HG02798 (cell line): ENCODE measurements at regions not wholly inside any gene's neighbourhood (a gene's known extent, or its start where the extent isn't known, plus 50 kb on each side); places are given as distances from the start of the nearest gene placed in this dataset.

Source experiments
- ATAC-seq: cut with Tn5 transposase; IDR thresholded peaks from one replicate; pipeline ENCODE4 v1.9.1; 2021; ENCODE audit warnings: mild to moderate bottlenecking; ENCODE audit not compliant: unreplicated experiment, poor library complexity

DNA sequence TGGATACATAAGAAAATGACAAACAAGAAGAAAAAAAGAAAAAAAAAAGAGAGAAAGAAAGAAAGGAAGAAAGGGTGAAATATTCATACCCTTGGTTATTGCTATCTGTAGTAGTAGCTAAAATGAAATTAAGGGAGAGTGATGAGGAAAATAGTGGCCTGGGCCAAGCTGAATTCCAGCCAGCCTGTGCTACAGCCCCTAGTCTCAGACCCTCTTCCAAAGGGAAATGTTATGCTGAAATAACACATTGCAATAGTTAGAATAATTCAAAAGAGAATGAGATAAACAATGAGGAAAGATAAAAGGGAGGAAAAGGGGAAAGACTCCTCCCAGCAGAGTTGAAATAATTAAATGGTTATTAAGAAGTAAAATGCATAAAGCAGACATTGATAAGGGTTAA lies 268.4 kb upstream of the ROBO1 start:
- no peak for ATAC-seq

DNA sequence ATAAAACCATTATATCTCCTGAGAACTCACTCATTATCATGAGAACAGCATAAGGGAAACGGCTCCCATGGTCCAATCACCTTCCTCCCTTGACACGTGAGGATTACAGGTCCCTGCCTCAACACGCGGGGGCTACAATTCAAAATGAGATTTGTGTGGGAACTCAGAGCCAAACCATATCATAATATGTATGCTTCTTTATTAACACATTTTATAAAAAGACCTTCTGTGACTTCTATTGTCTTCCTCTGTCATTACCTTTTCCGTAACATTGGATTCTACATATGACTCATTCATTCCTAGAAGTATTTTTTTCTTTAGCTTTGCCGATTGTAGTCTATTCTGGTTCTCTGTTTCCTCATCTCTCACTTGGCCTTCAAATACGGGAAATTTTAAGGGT lies 267.2 kb upstream of the ROBO1 start:
- ATAC-seq, result no peak

DNA sequence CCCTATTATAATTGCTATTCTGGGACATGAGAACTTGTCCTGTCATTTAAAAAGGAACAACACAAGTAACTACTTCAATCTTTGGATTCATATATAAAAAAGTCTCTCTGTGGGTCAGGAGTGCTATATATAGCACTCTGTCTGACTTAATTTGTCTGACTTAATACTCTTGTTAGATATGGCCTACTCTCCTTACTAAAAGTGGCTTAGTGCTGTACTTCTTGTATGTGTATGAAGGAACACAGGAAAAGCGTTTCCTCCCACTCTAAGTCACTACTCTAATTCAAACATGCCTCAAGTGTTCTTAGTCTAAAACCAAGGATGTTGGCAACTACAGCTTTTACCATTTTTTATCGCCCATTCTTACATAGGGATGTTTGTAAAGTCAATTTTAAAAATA lies 255.2 kb upstream of the ROBO1 start:
- ATAC-seq, result no peak

DNA sequence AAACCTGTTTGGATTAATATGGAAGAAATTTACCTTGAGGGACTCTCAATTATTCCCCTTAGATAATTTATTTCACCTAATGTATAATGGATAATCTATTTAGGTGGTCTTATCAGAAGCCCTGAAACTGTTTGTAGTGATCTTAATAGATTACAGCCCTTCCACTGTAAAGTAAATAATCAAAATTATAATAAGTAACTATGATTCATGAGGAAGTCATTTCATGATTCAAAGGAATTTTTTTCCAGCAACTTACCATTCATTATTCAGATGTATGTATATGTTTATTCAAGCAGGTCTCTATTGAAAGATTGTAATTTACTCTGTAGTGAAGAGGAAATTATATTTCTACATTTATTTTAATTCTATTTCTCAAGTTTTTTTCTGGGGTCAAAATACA lies 250.6 kb upstream of the ROBO1 start:
- ATAC-seq, result no peak

DNA sequence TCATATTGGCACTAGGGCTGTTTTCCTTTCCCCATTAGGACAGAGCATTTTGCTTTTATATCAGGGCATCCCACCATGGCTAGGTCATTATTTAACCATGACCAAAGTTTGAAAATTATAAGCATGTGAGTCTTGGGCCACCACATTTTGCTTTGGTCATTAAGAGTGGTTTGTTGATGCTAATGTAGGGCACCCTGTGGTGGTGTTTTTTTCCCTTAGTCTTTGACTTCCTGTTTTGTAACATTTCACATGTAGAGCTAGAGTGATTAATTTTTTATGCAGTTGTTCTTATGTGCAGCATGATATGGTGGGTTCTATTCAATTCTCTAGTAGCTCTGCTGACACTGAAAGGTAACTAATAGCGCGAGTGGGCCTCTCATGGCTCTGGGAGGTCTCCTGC lies 249.6 kb upstream of the ROBO1 start:
- ATAC-seq, result no peak

DNA sequence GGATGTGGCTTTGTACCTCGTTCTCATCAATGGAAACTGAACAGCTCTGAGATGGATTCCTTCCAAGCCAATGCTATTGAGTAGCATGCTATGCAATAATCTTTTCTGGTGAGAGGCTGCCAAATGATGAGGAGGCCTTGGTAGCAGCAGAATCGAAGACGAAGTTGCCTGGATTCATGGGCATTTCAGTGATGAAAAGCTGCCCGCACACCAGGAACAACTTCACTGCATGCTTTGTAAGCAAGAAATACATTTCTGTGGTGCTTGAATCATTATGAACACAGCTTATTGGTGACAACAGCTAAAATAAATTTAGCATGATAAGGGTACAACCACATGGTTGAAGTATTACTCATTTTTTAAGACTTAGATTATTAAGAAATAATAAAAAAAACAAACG lies 246.8 kb upstream of the ROBO1 start:
- no peak for ATAC-seq

DNA sequence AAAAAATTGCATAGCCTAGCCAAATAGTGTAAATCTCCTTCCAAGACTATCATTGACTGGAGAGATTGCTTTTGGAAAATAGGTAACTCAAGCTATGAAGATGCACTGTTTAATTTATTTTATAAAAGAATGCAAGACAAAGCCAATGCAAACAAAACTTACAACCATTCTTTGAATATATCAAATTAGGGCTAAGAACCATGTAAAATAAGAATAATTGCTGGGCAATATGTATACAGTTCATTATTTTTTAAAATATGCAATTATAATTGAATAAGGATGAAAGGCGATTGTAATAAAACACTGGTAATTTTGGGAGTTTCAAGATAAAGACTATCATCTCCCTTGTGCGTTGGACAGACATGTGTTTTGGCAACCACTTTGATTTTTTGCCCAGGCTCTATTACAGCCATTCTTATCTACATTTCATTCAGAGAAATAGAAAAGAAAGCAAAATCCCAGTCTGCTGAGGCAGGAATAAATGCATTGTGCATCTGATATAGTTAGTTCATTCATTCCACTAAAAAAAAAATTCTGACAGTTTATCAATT lies 242.3 kb upstream of the ROBO1 start:
- no peak for ATAC-seq

DNA sequence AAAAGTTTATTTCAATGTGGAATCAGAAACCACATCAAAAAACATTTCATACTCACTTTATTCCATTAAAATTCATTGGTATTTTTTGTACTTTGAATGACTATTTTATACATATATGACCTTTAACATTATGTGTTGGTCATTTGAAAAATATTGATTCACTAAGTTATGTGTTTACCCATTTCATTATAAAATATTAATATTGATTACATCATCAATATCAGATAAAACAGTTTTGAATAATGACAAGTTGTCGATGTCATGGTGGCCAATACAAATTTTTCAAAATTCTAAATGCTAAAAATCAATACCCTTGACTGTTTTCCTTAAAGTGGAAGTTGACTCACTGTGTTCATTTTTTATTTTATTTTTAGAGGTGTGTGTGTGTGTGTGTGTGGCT lies 239.7 kb upstream of the ROBO1 start:
- no peak for ATAC-seq

DNA sequence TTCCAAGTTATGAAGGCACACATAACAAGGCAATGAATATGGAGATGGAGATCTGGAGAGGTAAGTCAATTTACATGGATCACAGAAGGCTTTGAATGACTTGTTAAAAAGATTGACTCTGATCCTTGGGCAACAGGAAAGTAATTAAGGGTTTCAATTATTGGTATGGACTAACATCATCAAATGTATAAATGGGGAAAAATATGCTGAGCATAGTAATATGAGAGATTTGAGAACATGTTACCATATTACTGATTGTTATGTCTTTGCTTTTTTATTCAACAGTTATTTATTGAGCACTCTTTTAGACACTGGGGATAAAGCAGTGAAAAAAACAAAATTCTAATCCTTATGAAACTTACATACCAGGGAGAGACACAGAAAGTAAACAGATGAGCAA lies 238.5 kb upstream of the ROBO1 start:
- ATAC-seq, result no peak

DNA sequence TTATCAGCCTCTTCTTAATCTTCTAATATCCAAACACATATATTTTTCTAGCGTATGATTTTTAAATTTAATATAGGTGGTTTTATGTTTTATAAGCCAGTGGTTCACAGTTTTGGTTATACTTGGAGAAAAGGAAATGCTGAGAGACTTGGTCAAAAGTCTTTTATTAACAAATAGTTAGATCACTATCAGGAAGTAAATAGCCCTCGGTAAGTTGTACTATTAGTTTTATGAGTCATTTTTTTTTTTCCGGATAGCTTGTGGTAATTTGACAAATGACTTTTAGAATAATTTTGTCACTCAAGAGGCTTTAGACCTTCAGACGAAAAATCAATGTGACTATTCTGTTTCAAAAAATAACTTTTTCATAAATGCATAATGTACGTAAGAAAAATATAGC lies 232.2 kb upstream of the ROBO1 start:
- ATAC-seq, result no peak

GRCh38 chr3:79994397-79994796 lies 226.6 kb upstream of the ROBO1 start:
- no peak for ATAC-seq

GRCh38 chr3:79986338-79986737 lies 218.5 kb upstream of the ROBO1 start:
- no peak for ATAC-seq

GRCh38 chr3:79985816-79986215 lies 218.0 kb upstream of the ROBO1 start:
- no peak for ATAC-seq

DNA sequence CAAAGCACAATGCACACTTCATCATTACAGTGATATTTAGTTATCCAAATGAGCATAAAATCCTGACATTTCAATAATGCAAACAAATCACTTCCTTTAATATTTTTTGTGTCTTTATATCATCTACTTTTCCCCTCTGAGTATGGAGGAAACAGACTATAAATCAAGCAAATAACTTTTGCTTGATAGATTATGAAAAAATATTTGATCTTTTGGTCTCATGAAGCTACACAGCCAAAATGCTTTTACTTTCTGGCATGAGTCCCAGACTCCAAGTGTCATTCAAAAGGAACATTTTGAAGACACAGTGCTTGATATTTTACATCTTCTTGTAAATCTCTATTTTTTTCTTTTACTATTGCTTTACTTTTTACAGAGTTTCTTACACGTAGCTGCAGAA lies 215.3 kb upstream of the ROBO1 start:
- ATAC-seq, result no peak

DNA sequence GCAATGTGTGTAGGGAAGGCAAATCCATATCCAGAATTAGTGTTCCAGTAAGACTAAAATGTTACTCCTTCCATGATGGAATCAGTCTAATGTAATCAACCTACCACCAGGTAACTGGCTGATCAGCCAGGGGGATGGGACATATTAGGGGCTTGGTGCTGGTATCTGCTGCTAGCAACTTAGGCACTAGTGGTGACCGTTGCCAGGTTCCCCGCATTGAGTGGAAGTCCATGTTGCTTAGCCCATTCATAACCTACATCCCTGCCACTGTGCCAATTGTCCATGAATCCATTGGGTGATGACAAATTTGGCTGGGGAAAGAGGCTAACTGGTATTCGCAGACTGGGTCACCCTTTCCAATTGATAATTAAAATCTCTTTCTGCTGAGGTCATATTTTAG lies 212.2 kb upstream of the ROBO1 start:
- no peak for ATAC-seq

GRCh38 chr3:79976466-79976865 lies 208.7 kb upstream of the ROBO1 start:
- ATAC-seq, result no peak

GRCh38 chr3:79973917-79974595 lies 206.3 kb upstream of the ROBO1 start:
- no peak for ATAC-seq

DNA sequence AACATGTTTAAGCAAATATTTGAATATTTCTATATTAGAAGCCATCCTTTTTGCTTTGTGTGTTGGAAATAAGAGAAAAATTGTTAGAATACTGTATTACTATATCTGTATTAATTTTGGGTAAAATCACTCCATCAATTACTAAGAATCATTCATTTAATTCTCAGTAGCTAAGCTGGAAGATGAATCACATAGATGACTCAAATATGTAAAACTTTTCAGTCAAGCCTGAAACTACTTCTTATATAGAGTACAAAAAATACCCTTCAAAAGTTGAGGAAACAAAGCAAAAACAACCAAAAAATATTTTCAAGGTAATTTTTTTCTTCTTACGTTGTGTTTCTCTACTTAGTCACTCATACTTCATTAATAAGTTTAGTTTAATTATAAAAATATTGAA lies 205.7 kb upstream of the ROBO1 start:
- ATAC-seq, result no peak

DNA sequence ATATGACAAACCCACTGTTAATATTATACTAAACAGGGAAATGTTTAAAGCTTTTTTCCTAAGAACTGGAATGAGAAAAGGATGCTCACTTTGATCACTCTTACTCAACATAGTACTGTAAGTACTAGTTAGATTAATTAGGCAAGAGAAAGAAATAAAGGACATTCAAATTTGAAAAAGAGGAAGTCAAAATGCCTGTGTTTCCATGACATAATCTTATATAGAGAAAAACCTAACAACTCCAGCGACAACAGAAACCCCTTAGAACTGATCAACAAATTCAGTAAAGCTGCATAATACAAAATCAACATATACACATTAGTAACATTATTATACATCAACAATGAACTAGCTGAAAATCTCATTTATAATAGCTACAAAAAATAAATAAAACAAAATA lies 200.6 kb upstream of the ROBO1 start:
- no peak for ATAC-seq

GRCh38 chr3:79960594-79960993 lies 192.8 kb upstream of the ROBO1 start:
- ATAC-seq, result no peak

- ATAC-seq, result no peak
Observed at GRCh38 chr3:79957066-79957465, 189.3 kb upstream of the ROBO1 start.

DNA sequence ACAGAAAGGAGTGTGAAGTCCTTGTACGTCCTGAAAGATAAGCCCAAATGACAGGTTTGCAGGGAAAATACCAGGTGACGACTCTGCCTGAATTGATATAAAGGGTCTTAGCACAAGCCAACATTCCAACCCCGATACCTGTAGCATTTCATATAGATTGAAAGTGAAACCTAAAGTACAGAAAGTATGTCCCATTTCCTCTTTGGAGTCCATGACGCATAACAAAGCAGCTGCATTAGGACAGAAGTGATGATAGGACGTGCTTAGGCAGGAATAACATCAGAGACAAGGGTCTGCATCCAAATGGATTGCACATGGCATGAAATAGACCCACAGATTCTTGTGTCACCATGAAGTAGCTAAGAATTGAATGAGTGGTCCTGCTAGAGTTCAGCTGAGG lies 187.0 kb upstream of the ROBO1 start:
- no peak for ATAC-seq
